GM04503 (cell line): ENCODE measurements at regions not wholly inside any gene's neighbourhood (a gene's known extent, or its start where the extent isn't known, plus 50 kb on each side); places are given as distances from the start of the nearest gene placed in this dataset.
"Not testable (repeated sequence)": the region's sequence is repeated elsewhere in the genome, so short reads cannot be mapped to it uniquely, and the experiment has no call there.

ENCODE experiments used
- DNase-seq: peaks from one replicate; pipeline ENCODE4 v3.0.0-alpha.2; 2012; ENCODE audit warnings: low read depth

DNA sequence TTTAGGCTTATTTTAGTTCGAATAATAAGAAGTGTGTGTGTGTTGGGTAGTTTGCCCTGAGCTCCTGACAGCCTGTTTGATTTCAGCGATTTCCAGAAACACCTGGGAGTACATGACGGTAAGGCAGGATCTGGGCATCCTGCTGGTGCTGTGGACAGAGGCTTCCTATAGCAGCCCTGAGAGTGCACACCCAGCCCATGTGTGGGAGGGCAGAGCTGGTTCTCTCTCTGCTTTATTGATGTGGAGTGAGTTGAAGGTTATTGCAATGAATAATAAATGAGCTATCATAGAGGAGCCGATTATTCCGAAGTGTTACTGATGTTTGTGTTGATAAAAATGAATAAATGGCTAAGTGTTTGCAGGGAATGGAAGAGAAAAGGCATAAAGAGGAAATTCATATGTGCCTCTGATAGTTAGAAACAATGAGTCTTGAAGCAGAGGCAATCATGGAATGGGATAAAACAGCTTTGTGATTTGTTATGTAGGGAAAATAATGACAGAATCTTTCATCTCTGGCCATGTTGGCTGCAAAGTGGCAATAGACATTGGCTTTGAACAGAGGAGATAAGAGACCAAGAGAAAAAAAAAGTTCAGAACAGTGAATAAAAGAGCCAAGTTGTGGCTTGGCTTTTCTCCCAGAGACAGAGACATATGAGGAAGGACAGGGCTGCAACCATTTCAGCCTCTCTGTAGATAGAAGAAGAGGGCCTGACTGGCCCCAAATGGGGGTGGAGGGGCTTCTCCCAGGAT is 166.2 kb upstream of the CHD6 start:
- DNase-seq = no peak

DNA sequence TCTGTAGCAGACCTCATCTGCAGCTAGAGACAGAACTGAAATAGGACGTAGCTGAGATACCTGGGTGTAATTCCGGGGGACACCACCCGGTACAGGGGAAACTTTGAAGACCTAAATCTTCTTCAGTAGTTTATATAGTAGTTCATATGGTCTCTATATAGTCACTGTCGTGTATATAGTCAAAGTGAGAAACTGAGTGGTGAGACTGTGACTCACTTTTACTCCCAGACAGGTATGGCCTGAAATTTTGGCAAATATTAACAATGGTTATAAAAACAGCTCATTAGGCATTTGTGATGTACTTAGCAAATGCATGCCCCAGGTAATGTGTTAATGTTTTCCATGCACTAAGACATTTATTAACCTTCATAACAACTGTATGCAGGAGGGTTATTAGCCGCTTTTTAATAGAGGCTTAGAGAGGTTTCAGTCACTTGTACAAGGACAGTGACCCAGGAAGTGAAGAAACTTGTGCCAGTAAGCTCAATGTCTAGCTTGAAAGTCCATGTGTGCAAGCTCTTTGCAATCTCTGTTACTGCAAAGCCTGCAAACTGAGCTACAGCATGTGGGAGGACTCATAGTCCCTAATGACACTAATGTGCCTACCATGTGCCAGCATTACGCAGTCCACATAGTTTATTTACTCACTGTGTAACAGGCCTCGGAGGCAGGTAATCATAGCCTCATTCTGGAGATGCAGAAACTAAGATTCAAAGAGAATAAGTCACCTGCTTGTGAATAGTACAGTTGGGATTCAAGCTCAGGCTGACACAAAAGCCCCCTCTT is 165.4 kb upstream of the CHD6 start:
- DNase-seq = no peak

DNA sequence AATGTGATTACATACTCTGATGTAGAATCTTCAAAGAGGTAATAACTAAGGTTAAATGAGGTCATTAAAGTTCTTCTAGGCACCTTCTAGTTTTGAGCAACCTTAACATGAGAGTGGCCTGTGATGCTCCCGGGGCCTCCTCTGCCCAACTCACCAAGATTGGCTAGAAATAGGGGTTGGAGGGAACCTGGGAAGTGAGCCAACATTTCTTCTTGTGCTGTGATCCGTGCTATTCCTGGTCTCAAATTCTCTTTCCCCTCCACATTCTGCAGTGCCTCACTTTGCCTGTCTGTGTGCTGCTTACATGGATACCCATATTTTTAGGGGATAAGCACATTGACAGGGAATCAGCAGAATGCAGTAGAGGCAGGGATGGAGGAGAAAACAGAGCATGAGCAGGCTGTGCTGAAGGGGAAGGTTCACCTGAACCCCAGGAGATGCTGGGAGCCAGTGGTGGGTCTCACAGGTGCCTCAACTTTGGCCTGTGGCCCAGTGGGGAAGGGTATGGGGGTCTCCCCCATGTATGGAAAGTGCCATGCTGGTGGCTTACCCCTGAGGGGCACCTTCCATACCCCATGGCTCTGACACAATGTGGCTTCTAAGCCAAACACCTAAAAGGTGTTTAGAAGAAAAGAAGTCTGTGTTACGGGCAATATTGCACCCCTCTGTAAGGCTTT is 164.7 kb upstream of the CHD6 start:
- DNase-seq = no peak

DNA sequence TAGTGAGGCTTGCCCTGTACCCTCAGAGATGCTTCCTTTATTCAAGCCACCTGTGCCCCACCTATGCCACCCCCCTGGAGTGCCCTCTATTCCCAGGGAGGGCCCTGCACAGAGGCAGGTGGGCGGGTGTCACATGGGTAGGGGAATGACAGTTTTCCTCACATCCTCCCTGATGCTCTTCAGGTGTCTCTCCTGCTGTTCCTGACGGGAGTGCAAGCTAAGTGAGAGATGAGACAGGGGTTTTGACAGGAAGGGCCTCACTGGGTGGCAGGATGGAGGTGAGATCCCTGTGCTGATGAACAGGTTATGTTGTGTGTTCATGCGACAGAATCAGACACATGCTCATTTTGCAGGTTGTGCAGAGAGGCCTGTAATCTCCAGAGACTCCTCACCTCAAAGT is 164.1 kb upstream of the CHD6 start:
- no peak for DNase-seq

DNA sequence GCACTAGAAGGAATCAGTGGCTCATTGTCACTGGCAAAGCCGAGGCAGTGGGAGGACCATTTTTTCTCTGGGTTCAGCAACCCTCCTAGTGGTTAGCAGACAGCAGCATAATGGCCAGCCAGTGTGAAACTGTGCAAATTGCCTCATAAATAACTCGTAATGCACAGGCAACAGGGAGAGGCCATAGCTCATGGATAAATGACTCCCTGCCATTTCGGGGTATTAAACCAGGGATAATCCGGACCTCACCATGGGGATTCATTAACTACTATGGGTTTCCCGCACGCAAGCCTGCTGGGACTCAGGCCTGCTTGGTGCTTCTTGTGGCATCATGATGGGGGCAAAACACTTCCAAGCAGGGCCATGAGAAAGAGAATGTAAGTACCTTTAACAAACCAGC is 158.2 kb upstream of the CHD6 start:
- DNase-seq = no peak

DNA sequence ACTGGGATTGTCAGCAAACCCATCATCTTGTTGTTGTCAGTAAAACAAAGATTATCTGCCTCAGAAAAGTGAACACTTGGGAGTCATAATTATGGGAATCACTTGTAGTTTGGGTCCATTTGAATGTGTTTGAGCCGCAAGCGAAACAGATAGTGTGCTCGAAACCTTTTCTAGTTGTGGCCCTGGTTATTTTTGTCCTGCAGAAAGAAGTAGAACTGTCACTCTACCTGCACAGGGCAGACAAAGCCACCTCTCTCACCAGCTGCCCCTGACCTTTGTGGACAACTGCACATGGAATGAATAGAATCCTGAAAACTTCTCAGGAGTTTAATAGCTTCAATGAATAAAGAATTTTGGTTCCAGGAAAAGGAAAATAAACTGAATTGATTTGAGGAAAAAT is 156.1 kb upstream of the CHD6 start:
- no peak for DNase-seq

DNA sequence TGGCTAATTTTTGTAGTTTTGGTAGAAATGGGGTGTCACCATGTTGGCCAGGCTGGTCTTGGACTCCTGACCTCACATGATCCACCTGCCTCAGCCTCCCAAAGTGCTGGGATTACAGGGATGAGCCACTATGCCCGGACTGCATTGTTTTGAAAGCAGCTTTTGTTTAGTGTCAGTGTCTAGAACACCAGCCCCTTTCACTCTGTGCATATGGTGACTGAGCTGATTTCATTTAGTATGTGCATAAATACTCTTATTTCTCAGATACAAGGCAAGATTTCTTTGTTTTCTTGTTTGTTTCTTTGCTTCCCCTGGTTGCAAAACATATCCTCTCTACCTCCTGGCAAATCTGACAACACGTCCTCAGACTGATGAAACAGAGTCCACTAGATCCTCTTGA is 152.8 kb upstream of the CHD6 start:
- DNase-seq = no peak

DNA sequence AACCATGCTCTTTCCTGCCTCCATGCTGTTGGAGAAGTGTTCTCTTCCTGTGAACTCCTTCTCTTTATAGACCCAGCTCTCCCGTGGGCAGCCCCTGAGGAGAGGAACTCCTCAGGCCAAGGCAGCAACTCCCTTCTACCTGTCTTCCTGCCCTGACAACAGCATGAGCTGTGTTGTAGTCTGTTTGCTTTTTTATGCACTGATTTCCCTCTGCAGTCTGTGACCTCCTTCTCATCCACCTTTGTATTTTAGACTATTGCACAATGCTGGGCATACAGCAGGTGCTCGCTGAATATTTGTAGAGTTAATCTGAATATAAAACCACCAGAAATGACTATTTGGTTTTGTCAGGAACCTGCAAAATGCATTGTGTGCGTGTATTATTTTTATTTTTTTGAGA is 152.2 kb upstream of the CHD6 start:
- DNase-seq = no peak

DNA sequence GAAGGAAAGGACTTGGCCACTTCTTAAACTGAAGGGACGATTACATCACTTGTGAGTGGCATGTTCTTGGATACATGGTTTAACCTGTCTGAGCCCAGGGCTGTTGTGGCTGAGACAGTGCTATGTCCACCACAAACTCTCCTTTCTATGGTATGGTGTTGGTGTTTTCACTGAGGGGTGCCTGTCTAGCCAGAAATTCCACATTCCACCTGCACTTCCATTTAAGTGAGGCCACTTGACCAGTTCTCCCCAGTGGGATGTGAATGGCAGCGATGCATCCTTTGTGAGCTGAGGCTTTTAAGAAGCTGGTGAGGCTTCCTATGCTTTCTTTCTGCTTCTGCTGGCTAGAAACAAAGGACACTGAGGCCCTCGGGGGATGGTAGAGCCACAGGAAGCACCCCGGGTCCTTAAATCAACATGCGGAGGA is 151.4 kb upstream of the CHD6 start:
- DNase-seq = no peak

DNA sequence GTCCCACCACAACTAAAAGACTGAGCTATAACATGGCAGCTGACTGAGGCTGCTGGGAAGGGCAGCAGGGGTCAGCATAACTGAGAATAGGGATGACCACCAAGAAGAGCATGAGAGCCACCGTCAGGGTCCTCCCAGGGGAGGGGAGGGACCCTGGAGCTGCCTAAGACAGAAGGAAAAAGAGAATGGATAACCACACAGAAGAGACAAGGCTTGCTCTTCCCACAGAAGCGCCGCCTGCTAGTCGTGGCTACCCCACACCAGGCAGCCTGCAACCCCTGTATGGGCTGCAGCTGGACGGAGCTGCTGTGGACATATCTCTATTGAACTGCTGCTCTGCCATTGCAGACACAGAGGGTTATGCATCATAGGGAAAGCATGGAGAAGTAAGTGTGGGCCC is 132.0 kb upstream of the CHD6 start:
- no peak for DNase-seq

DNA sequence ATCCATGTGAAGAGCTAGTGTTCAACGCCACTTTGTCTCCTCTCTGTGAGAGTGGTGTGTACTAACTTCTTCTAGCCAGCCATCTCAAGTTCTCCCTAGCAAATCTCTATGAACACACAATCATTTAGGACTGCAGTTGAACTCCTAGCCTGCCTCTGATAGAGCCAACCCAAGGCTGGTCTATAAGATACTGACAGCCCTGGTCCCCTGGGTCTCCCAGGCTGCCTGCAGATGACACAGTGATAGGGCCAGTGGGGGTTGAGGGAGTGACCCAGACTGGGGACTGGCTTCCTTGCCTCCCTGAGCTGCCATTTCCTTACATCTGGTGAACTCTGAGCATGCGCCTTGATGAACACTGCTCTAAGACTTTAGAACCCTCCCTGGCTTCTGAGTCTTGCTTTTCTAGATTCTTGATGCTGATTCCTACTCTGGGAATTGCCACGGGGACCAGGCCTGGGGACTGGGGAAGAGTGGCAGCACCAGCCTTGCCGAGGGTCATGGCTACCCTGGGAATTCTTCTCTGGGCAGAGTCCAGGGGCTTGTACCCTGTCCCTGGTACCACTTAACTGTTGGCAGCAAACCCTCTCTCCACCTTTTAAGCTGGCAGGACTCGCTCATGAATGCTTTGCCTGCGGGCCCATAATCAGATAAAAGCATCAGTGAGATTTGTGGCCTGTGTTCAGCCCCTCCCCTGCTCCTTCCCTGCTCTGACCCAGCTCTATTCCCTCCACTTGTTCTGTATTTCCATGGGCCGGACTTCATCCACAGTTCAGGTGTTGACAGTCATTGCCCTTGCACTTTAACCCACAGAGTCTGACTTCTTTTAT is 130.8 kb upstream of the CHD6 start:
- no peak for DNase-seq

DNA sequence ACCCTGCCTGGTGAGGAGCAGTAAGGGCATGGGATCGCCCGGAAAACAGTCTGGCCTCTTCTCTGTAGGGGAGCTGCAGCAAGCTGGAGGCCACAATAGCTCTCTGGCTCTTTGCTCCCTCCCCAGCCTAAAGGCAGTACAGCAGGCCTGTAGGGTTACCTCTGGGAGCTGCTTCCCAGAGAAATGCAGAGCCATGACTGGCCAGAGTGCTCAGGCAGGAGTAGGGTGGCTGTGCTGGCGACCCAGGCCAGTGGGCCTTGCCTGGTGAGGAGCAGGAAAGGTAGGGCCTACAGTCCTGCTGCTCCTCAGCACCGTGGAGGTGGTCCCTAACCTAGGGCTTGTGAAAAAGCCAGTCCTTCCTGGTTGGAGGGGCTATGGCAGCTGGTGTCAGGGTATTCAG is 129.9 kb upstream of the CHD6 start:
- no peak for DNase-seq

DNA sequence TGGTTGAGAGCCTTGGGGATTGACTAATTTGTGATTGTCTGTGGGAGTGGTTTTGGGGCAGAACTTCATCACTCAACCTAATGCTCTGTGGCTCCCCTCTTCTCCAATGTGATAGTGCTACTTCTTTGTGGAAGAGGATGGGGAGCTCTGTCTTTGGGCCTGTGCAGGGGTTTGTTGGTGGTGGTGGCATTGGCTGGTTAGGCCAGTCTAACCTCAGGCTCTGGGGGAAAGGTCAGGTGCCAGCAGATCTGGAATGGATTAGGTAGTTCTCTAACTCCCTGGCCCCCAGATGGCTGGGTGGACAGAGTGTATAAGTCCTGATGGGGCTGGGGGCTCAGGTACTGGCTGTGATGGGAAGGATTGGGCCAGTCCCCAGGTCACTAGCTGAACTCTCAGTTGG is 129.0 kb upstream of the CHD6 start:
- no peak for DNase-seq

DNA sequence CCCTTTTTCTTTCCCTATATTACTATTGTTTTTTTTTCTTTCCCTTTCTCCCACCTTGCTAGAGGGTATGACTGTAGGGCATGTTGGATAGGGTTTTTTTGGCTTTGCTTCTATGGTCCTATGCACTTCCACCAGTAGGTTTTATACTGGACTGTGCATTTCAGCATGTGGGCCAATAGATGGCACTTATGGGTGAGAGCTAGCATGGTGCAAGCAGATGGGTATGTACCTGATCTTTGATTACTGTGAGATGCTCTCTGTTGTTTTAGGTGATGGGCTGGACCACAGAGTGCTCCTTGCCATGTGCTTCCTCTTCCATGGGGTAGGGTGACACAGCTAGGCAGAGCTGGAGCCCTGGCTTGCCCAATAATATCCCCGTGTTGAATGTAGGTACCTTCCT is 128.5 kb upstream of the CHD6 start:
- no peak for DNase-seq

DNA sequence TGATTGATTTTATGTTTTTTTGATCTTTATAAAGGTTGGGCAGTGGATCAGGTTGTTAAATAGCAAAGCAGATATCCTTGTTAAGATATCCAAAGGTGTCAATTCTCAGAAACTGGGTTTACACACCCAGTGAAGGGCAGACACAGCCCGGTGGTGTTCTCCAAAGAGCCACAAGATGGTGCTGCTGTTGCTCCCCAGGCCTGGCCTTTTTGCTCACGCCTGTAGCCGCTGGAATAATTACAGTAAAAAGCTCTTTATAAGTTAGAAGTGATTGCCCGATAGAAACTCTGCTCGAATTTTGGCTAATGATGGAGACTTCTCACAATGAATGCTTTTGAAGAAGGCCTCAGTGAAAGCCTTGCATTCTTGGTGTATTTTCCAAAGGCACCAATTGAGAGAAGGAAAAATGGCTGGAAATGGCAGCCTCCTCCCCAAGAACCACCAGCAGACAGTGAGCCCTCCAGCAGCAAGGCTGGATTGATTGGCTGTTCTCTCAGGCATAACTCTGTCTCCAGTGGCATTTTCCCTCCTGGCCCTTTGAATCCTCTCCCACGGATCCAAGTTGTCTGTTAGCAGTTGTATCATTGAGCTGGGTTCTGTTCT is 120.5 kb upstream of the CHD6 start:
- DNase-seq = no peak

DNA sequence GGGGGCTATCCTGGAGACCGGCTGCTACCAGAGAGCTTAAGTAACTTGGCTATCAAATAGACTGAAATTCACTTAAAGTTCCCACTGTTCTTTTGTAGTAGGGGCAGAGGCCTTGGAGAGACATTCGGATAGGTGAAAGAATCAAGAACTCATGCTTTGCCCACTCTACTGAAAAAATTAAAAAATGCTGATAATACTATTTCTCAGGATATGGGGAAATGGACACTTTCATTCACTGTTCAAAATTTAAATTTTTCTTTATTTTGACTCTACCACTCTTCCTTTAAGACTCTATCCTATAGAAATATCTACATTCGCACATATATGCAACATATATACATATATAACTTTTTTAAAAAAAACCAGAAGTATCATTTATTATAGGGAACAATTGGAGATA is 117.8 kb upstream of the CHD6 start:
- no peak for DNase-seq

DNA sequence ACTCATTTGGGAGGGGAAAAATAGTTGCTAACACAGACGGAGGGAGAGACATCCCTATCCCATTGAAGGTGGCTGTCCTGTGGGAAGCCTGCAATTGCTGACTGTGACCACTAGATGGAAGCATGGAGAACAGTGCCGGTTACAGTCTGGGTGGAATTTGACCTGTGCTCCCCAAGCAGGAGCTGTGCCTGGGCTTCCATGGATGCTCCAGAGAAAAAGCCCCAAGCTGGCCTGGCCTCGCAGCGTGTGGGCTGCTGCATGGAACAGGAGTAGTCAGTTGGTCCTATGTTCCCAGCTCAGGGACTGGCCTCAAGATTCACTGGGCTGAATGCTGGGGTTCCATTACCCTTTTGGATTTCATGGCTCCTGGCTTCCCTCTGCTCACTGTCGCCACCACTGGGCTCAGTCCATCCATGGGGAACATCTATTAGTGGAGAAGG is 116.3 kb upstream of the CHD6 start:
- DNase-seq = no peak

DNA sequence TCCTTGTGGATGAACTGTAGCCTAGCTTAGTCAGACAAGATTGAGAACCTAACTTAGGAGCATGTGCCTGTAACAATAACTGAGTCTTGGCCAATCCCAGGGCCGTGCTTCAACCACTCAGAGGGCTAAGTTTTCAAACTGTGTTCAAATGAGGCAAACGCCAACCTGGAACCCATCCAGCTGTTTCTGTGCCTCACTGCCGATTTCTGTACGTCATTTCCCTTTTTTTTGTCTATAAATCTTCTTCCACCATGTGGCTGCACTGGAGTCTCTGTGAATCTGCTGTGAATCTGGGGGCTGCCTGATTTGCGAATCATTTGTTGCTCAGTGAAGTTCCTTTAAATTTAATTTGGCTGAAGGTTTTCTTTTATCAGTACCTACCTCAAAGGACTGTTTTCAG is 115.0 kb upstream of the CHD6 start:
- no peak for DNase-seq

DNA sequence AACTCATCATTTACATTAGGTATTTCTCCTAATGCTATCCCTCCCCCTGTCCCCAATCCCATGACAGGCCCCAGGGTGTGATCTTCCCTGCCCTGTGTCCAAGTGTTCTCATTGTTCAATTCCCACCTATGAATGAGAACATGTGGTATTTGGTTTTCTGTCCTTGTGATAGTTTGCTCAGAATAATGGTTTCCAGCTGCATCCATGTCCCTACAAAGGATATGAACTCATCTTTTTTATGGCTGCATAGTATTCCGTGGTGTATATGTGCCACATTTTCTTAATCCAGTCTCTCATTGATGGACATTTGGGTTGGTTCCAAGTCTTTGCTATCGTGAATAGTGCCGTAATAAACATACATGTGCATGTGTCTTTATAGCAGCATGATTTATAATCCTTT is 113.0 kb upstream of the CHD6 start:
- DNase-seq = not testable (repeated sequence)

DNA sequence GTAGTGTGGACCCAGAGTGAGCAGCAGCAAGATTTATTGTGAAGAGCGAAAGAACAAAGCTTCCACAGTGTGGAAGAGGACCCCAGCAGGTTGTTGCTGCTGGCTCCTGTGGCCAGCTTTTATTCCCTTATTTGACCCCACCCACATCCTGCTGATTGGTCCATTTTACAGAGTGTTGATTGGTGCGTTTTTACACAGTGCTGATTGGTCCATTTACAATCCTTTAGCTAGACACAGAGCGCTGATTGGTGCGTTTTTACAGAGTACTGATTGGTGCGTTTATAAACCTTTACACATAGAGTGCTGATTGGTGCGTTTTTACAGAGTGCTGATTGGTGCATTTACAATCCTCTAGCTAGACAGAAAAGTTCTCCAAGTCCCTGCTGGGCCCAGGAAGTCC is 109.5 kb upstream of the CHD6 start:
- not testable (repeated sequence) for DNase-seq

DNA sequence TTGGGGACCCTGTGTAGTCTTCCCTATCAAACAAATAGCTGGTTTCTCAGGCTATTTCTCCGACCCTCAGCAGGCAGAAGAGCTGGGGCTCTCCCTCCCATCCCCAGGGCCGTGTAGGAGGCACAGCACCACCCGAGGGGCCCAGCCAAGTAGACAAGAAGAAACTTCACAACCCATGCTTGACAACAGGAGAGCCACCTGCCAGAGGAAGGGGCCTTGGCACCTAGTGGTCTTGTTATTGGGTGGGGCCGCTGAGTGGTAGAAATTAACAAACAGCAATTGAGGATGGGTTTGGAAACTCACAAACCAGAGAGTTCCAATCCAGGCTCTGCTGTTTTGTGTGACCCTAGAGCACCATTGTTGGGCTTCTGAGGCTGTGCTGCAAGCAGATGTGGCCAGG is 108.5 kb upstream of the CHD6 start:
- DNase-seq = no peak

DNA sequence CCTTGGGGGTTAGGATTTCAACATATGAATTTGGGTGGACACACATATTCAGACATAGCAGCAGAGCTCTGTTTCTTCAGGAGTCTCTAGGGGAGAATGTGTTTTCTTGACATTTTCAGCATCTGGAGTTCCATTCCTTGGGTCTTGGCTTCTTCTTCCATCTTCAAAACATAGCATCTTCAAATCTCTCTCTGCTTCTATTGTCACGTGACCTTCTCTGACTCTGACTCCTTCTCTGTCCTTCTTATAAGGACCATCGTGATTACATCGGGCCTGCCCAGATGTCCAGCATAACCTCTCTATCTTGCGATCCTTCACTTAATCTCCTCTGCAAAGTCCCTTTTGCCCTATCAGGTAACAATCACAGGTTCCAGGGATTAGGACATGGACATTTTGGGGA is 101.0 kb upstream of the CHD6 start:
- no peak for DNase-seq
